ENCODE measurements at regions not wholly inside any gene's neighbourhood (a gene's known extent, or its start where the extent isn't known, plus 50 kb on each side); places are given as distances from the start of the nearest gene placed in this dataset.

DNA sequence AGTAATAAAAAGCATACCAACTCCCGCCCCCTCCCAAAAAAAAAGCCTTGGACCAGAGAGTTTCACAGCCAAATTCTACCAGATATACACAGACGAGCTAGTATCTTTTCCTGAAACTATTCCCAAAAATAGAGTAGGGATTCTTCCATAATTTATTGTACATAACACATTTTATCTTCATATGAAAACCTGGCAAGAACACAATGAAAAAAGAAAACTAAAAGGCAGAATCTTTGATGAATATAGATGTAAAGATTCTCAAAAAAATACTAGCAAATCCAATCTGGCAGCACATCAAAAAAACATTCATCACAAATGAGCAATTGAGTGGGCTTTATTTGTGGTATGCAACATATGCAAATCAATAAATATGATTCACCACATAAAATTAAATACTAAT, 798.8 kb downstream of the CDH18 start:
- no peaks in the 10 kb centered on the region for H3K4me1 ChIP-seq
- intact Hi-C loops (cut with micrococcal nuclease): no loop called here
- no peak overlapping the region for H3K4me3 ChIP-seq
- H3K9me3 ChIP-seq (replicated peaks): peaks cover 26% of the 10 kb centered on the region
- TF ChIP-seq, protein P1, sequence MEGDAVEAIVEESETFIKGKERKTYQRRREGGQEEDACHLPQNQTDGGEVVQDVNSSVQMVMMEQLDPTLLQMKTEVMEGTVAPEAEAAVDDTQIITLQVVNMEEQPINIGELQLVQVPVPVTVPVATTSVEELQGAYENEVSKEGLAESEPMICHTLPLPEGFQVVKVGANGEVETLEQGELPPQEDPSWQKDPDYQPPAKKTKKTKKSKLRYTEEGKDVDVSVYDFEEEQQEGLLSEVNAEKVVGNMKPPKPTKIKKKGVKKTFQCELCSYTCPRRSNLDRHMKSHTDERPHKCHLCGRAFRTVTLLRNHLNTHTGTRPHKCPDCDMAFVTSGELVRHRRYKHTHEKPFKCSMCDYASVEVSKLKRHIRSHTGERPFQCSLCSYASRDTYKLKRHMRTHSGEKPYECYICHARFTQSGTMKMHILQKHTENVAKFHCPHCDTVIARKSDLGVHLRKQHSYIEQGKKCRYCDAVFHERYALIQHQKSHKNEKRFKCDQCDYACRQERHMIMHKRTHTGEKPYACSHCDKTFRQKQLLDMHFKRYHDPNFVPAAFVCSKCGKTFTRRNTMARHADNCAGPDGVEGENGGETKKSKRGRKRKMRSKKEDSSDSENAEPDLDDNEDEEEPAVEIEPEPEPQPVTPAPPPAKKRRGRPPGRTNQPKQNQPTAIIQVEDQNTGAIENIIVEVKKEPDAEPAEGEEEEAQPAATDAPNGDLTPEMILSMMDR (IDR thresholded peaks at IDR 0.05; ENCODE audit: borderline replicate concordance): no peak
- no peaks in the 10 kb centered on the region for H3K36me3 ChIP-seq
- no peak overlapping the region for H3K27ac ChIP-seq (replicated peaks)
- no peaks in the 10 kb centered on the region for H3K27me3 ChIP-seq (ENCODE audit: low read depth)
- no peak for DNase-seq

DNA sequence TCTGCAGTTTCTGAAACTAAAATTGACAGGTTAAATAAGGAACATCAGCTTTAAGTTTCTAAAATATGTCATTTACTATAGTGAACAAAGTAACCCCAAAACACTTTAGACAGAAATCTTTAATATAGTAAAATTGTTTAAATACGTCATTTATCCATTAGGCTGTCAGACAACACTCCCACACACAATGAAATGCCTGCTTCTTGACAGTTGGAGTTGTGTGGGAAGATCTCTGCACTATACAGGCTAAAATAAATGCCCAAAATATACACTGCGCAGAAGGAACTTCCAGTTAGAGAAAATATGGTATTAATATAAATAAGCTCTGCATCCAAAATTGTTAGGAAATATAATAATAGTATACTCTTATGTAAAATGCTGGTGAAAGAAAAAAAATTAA, 794.4 kb downstream of the CDH18 start:
- TF ChIP-seq, protein P1 (IDR thresholded peaks at IDR 0.05; ENCODE audit: borderline replicate concordance): no peak
- Histone ChIP-seq H3K4me3 (no peak overlapping the region), H3K9me3 (replicated peaks) (peaks cover 4% of the 10 kb centered on the region), H3K4me1 (no peaks in the 10 kb centered on the region), H3K36me3 (no peaks in the 10 kb centered on the region), H3K27me3 (ENCODE audit: low read depth) (no peaks in the 10 kb centered on the region), H3K27ac (replicated peaks) (no peak overlapping the region)
- intact Hi-C loops (cut with micrococcal nuclease): no loop called here
- no peak for DNase-seq

DNA sequence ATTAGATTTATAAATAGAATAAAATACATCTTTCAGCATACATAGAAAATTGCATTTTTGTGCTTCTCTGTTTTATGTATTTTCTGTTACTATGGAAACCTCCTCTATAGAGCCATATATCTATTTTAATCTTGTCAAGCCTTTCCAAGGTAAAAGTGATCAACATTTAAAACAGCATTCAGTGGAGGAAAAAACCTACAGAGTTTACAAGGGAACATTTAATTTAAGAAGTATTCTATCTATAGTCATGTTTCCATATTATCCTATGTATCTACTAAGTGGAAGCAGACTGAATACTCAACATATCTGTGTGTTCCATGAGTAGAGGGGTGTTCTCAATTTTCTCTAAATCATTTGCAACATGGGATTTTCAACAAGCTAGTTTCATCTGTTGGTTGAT, 791.4 kb downstream of the CDH18 start:
- Histone ChIP-seq H3K27me3 (ENCODE audit: low read depth) (no peaks in the 10 kb centered on the region), H3K9me3 (replicated peaks) (no peaks in the 10 kb centered on the region), H3K4me1 (no peaks in the 10 kb centered on the region), H3K36me3 (no peaks in the 10 kb centered on the region), H3K27ac (replicated peaks) (no peak overlapping the region), H3K4me3 (no peak overlapping the region)
- no peak for DNase-seq
- TF ChIP-seq, protein P1 (IDR thresholded peaks at IDR 0.05; ENCODE audit: borderline replicate concordance): no peak
- intact Hi-C loops (cut with micrococcal nuclease): no loop called here

DNA sequence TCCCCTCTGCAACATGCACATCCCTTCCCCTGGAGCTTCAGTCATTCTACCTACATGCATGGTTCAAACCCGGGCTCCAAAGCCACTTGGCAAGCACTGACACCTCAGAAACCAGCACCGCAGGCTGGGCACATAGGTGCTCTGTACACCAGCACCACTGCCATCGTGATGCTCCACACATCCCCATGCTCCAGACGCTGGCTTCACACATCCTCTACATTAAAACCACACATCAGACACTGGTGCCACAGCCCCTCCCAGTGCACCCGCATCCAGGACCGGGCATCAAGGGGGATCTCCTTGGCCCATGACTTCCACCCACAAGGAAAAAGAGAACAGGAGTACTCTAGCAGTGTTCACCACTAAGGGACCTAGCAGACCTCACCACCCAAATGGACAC, 787.7 kb downstream of the CDH18 start:
- DNase-seq: no peak
- TF ChIP-seq, protein P1 (IDR thresholded peaks at IDR 0.05; ENCODE audit: borderline replicate concordance): no peak
- H3K27me3 ChIP-seq (ENCODE audit: low read depth): no peaks in the 10 kb centered on the region
- no peaks in the 10 kb centered on the region for H3K36me3 ChIP-seq
- no peak overlapping the region for H3K27ac ChIP-seq (replicated peaks)
- H3K4me3 ChIP-seq: no peak overlapping the region
- H3K4me1 ChIP-seq: no peaks in the 10 kb centered on the region
- no peaks in the 10 kb centered on the region for H3K9me3 ChIP-seq (replicated peaks)
- intact Hi-C loops (cut with micrococcal nuclease): no loop called here

DNA sequence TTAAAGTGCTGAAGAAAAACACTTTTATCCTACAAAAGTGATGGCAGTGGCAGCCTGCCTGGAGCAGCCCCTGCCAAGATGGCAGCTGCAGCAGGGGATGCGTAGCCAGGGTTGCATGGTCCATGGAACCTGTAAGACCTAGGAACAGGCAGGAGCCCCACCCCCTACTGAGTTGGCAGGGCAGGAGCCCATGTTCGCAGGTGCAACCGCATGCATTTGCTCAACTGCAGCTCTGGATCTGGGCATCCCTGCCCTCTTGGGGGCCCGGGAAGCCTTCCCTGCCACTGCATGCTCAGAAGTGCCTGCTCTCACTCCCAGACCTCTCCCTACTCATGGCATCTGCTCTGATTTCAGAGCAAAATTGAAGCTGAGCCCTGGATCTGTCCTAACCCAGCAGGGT, 779.6 kb downstream of the CDH18 start:
- no peaks in the 10 kb centered on the region for H3K27me3 ChIP-seq (ENCODE audit: low read depth)
- DNase-seq: no peak
- intact Hi-C loops (cut with micrococcal nuclease): no loop called here
- TF ChIP-seq, protein P1 (IDR thresholded peaks at IDR 0.05; ENCODE audit: borderline replicate concordance): no peak
- no peaks in the 10 kb centered on the region for H3K36me3 ChIP-seq
- no peaks in the 10 kb centered on the region for H3K4me1 ChIP-seq
- H3K4me3 ChIP-seq: no peak overlapping the region
- peaks cover 25% of the 10 kb centered on the region for H3K9me3 ChIP-seq (replicated peaks)
- H3K27ac ChIP-seq (replicated peaks): no peak overlapping the region

DNA sequence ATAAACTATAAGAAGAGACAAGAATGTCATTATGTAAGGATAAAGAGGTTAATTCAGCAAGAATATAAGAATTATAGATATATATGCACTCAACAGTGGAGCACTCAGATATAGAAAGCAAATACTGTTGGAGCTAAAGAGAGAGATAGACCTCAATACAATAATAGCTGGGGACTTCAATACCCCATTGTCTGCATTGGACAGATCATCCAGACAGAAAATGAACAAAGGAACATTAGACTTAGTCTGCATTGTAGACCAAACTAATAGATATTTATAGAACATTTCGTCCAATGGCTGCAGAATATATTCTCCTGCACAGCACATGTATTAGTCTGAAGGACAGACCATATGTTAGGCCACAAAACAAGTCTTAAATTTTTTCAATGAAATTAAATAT, 777.1 kb downstream of the CDH18 start:
- intact Hi-C loops (cut with micrococcal nuclease): no loop called here
- no peaks in the 10 kb centered on the region for H3K27me3 ChIP-seq (ENCODE audit: low read depth)
- no peaks in the 10 kb centered on the region for H3K4me1 ChIP-seq
- TF ChIP-seq, protein P1 (IDR thresholded peaks at IDR 0.05; ENCODE audit: borderline replicate concordance): no peak
- H3K9me3 ChIP-seq (replicated peaks): peaks cover 31% of the 10 kb centered on the region
- H3K27ac ChIP-seq (replicated peaks): no peak overlapping the region
- no peak overlapping the region for H3K4me3 ChIP-seq
- DNase-seq: no peak
- H3K36me3 ChIP-seq: no peaks in the 10 kb centered on the region

Data from left ventricle myocardium inferior (tissue), 1 donor.